ENCODE measurements at regions not wholly inside any gene's neighbourhood (a gene's known extent, or its start where the extent isn't known, plus 50 kb on each side); places are given as distances from the start of the nearest gene placed in this dataset.

GRCh38 chr2:204089105-204089504 is 152.5 kb downstream of the ICOS start:
- H3K36me3 Mint-ChIP-seq (ENCODE audit: insufficient read depth in 1 of 3, low read depth in 3 of 3), result peaks cover 0 to 4% (median 0%) of the 10 kb centered on the region in 3 experiments; a peak in 1 of 7 replicates
- no peak overlapping the region for H2AFZ ChIP-seq (ENCODE audit: low read length)
- H3K4me1 Mint-ChIP-seq, result no peaks in the 10 kb centered on the region

More at GRCh38 chr2:204089105-204089504, 152.5 kb downstream of the ICOS start:
- DNase-seq, result no peak
- no peak overlapping the region for H2AK5ac ChIP-seq (ENCODE audit: insufficient read length, low read length)
- H3K79me1 ChIP-seq (ENCODE audit: insufficient read depth, low read depth, low read length, poor library complexity, severe bottlenecking), result no peaks in the 10 kb centered on the region
- H2BK5ac ChIP-seq (ENCODE audit: insufficient read length, low read length), result no peak overlapping the region
- H3K14ac ChIP-seq (ENCODE audit: insufficient read depth, low read length), result no peak overlapping the region
- H3K56ac ChIP-seq (ENCODE audit: insufficient read length, low read depth, low read length), result no peak overlapping the region
- WGBS (ENCODE audit: extremely low coverage, insufficient read length, low lambda C conversion rate), result no CpG with 5 or more reads among the region's 2 CpGs
- no peak overlapping the region for H3K23ac ChIP-seq (ENCODE audit: insufficient read length, low read depth, low read length)
- peaks cover 0 to 12% of the 10 kb centered on the region in 2 experiments; a peak in 3 of 5 replicates for H3K9me3 Mint-ChIP-seq
- H3K4me3 Mint-ChIP-seq, result no peak overlapping the region
- H3K79me2 ChIP-seq (ENCODE audit: insufficient read depth, low read length), result no peaks in the 10 kb centered on the region
- H4K8ac ChIP-seq (replicated peaks; ENCODE audit: insufficient read length, low read depth, low read length), result no peak overlapping the region
- no peak overlapping the region for H4K5ac ChIP-seq (ENCODE audit: insufficient read length, low read depth, low read length)
- TF ChIP-seq, protein P1, sequence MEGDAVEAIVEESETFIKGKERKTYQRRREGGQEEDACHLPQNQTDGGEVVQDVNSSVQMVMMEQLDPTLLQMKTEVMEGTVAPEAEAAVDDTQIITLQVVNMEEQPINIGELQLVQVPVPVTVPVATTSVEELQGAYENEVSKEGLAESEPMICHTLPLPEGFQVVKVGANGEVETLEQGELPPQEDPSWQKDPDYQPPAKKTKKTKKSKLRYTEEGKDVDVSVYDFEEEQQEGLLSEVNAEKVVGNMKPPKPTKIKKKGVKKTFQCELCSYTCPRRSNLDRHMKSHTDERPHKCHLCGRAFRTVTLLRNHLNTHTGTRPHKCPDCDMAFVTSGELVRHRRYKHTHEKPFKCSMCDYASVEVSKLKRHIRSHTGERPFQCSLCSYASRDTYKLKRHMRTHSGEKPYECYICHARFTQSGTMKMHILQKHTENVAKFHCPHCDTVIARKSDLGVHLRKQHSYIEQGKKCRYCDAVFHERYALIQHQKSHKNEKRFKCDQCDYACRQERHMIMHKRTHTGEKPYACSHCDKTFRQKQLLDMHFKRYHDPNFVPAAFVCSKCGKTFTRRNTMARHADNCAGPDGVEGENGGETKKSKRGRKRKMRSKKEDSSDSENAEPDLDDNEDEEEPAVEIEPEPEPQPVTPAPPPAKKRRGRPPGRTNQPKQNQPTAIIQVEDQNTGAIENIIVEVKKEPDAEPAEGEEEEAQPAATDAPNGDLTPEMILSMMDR (conservative IDR thresholded peaks at IDR 0.05), result no peak
- no peak overlapping the region for H3K4me2 ChIP-seq (ENCODE audit: insufficient read depth, insufficient read length, low read length)
- no peaks in the 10 kb centered on the region for H3K27me3 Mint-ChIP-seq (ENCODE audit: low read depth)
- H2BK20ac ChIP-seq (ENCODE audit: low read depth, low read length, poor library complexity, severe bottlenecking), result no peak overlapping the region
- no peak overlapping the region for H3K9ac ChIP-seq (ENCODE audit: extremely low read depth, insufficient read length, low read length)
- H3T11ph ChIP-seq (ENCODE audit: low read length), result no peak overlapping the region
- H3K23me2 ChIP-seq (ENCODE audit: insufficient read length, low read depth, low read length, poor library complexity, severe bottlenecking), result no peaks in the 10 kb centered on the region
- no peak overlapping the region for H3K4ac ChIP-seq (ENCODE audit: low read depth, low read length)
- no peak overlapping the region for H4K91ac ChIP-seq (ENCODE audit: insufficient read length, low read depth, low read length)
- no peak overlapping the region for H3K27ac Mint-ChIP-seq
- H2BK120ac ChIP-seq (ENCODE audit: low read depth, low read length, poor library complexity, severe bottlenecking), result no peak overlapping the region
- H2BK12ac ChIP-seq (ENCODE audit: insufficient read length, low read depth, low read length), result no peak overlapping the region
- H3K9me3 ChIP-seq (ENCODE audit: control insufficient read depth, low read depth, low read length), result no peaks in the 10 kb centered on the region
- no peak overlapping the region for H3K18ac ChIP-seq (ENCODE audit: insufficient read length, low read depth, low read length)
- no peaks in the 10 kb centered on the region for H3K4me1 ChIP-seq (ENCODE audit: insufficient read depth, low read length)
- H3K27me3 ChIP-seq (ENCODE audit: insufficient read depth, low read length), result no peaks in the 10 kb centered on the region
- no peaks in the 10 kb centered on the region for H4K20me1 ChIP-seq (ENCODE audit: control insufficient read depth, insufficient read depth, insufficient read length)
- H2BK15ac ChIP-seq (ENCODE audit: low read depth, low read length), result no peak overlapping the region
- no peak overlapping the region for H3K27ac ChIP-seq (ENCODE audit: insufficient read length, low read depth, low read length)

All from H9 (cell line).